ENCODE measurements at regions not wholly inside any gene's neighbourhood (a gene's known extent, or its start where the extent isn't known, plus 50 kb on each side); places are given as distances from the start of the nearest gene placed in this dataset.

DNA sequence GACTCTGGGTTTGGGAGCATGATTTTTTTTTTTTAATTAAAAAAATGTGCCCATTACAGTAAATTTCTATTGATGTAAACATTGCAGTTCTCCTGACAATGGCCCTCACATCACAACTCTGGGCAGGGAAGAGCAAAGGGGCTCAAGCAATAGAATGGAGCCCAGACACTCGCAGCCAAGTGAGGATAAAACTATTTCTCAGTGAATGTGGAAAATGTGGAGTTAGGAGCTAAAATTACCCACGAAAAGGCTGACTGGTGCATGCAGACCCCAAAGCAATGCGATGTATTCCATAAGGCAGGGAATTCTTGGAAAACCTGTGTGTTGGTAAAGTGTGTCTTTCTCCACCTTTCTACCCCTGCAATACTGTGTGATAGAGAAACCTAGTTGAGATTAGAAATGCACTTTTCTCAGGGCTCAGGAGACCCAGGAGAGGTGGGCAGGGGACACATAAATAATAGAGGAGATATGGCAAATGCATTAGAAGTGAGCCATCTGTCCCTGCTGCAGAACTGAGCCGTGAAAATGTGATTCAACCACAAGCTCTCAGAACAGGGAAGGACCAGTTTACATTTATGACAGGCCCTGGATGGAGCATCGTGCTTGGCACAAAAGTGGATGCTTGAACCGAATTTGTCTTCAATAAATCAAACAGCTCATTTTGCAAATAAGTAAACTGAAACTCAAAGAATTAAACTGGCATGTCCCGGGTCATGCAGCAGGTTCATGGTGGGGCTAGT lies 100.1 kb downstream of the MYCN start:
- Mint-ChIP-seq H3K4me1 (ENCODE audit: low read depth in 2 of 2) (no peaks in the 10 kb centered on the region), H3K27ac (no peak overlapping the region), H3K27me3 (no peaks in the 10 kb centered on the region), H3K36me3 (ENCODE audit: insufficient read depth) (no peaks in the 10 kb centered on the region), H3K4me3 (no peak overlapping the region), H3K9me3 (no peaks in the 10 kb centered on the region)
- ATAC-seq (replicated peaks) (no peak), DNase-seq (no peak)

DNA sequence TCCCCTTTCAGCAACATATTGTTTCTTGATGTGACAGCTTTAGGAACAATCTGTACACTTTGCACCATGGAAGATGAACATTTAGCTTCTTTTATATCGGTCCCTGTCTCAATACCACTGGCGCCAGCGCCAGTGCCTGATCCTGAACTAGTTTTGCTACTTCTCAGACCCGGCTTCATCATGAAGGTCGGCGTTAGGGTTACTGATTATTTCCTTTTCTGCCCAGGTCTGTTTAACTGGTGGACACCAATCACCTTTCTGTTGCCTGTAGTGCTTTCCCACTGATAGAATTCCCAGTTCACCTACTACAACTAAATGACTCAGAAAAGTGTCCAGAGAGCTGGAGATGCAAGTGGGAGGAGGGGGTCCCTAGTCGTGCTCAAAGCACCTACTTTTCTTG lies 99.5 kb downstream of the MYCN start:
- ATAC-seq (replicated peaks) (no peak), DNase-seq (no peak)
- Mint-ChIP-seq H3K27ac (no peak overlapping the region), H3K4me3 (no peak overlapping the region), H3K9me3 (peaks cover 0 to 5% of the 10 kb centered on the region in 2 donors), H3K27me3 (no peaks in the 10 kb centered on the region), H3K36me3 (ENCODE audit: insufficient read depth) (no peaks in the 10 kb centered on the region), H3K4me1 (ENCODE audit: low read depth in 2 of 2) (no peaks in the 10 kb centered on the region)

DNA sequence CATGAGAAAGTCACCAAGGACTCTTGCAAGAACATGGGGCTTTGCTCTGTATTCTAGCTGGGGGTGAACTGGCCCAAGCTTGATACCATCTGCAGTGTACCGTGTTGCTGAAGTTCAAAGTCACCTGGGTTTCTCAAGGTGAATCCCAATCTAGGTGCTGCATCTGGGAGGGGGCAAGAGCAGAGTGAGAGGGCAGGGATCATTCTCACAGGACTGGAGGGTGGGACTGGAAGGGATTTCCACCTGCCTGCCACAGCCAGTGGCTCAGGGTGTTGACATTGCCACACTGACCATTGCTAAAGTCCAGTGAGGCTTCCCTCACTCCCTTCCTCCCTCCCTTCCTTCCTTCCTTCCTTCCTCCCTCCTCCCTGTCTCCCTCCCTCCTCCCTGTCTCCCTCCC lies 98.7 kb downstream of the MYCN start:
- Mint-ChIP-seq H3K4me3 (no peak overlapping the region), H3K27me3 (no peaks in the 10 kb centered on the region), H3K36me3 (ENCODE audit: insufficient read depth) (no peaks in the 10 kb centered on the region), H3K9me3 (peaks cover 0 to 8% of the 10 kb centered on the region in 2 donors), H3K27ac (no peak overlapping the region), H3K4me1 (ENCODE audit: low read depth in 2 of 2) (no peaks in the 10 kb centered on the region)
- DNase-seq (no peak), ATAC-seq (replicated peaks) (no peak)

DNA sequence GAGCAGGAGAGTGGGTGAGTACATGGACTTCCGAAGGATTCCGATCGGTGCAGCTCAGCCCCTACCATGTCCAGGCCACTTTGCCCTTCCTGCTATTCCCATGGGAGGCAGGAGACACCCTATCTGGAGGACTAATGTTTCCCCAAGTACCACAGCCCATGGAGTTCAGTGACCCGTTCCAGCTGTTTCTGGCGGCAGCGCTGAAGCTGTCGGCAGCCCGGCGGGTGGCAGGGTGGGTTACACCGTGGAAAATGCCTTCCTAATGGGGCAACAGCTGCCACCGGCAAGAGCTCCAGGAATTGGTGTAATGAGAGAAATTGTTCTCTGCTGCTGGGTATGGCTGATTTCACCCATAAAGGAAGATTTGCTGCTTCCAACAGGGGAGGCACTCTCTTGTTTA lies 98.3 kb downstream of the MYCN start:
- Mint-ChIP-seq H3K27me3 (no peaks in the 10 kb centered on the region), H3K4me3 (no peak overlapping the region), H3K4me1 (ENCODE audit: low read depth in 2 of 2) (no peaks in the 10 kb centered on the region), H3K9me3 (peaks cover 0 to 8% of the 10 kb centered on the region in 2 donors), H3K36me3 (ENCODE audit: insufficient read depth) (no peaks in the 10 kb centered on the region), H3K27ac (no peak overlapping the region)
- ATAC-seq (replicated peaks) (no peak), DNase-seq (no peak)

DNA sequence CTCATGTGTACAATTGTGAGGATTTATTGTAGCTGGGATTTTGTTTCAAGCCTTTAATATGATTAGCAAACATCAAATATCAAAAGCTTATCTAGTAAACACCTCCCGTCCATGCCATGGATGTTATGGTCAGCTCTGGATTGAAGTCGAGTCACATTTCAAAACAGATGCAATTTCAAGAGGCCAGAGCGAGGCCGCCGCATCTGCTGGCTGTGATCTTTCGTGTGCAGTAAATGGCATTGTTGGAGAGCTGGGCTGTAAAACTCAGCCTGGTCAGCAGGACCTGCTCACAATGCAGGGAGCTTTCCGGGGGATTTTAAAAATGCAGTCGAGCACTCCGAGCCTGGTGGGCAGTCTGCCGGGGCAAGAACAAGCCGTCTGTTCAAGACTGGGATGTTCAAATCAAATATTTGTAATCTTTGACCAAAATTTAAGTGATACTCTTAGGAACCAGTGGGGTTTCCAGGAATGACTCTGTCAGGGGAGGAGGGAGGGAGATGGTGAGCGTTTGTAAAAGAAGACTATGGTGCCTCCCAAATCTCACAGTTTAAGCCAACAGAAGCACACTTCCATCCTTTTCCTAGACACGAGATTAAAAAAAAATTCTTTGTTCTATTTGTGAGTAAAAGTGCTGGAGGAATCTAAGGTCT lies 97.6 kb downstream of the MYCN start:
- no peak overlapping the region for H3K4me3 Mint-ChIP-seq
- DNase-seq = no peak
- H3K36me3 Mint-ChIP-seq (ENCODE audit: insufficient read depth) = no peaks in the 10 kb centered on the region
- H3K9me3 Mint-ChIP-seq = peaks cover 0 to 8% of the 10 kb centered on the region in 2 donors
- H3K27ac Mint-ChIP-seq = no peak overlapping the region
- H3K27me3 Mint-ChIP-seq = no peaks in the 10 kb centered on the region
- H3K4me1 Mint-ChIP-seq (ENCODE audit: low read depth in 2 of 2) = no peaks in the 10 kb centered on the region
- no peak for ATAC-seq (replicated peaks)

DNA sequence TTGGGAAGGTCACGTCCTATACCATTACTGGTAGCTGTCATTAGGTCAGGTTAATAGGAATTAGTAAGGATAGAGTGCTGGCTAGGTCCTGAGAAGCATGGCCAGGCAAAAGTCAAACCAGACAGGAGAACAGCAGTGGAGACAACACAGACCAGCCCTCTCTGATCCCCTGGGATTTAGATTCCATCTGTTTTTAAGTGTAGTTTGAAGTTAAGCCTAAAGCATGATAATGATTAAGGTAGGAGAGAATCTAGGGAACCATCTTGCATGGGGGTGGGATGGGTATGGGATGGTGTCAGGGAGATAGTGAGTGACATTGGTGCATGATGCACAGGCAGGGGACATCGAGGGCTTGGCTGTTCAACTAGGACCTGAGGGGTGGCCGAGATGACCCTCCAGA lies 96.6 kb downstream of the MYCN start:
- ATAC-seq (replicated peaks) (no peak), DNase-seq (no peak)
- Mint-ChIP-seq H3K36me3 (ENCODE audit: insufficient read depth) (no peaks in the 10 kb centered on the region), H3K27ac (no peak overlapping the region), H3K27me3 (no peaks in the 10 kb centered on the region), H3K9me3 (peaks cover 0 to 8% of the 10 kb centered on the region in 2 donors), H3K4me3 (no peak overlapping the region), H3K4me1 (ENCODE audit: low read depth in 2 of 2) (no peaks in the 10 kb centered on the region)

DNA sequence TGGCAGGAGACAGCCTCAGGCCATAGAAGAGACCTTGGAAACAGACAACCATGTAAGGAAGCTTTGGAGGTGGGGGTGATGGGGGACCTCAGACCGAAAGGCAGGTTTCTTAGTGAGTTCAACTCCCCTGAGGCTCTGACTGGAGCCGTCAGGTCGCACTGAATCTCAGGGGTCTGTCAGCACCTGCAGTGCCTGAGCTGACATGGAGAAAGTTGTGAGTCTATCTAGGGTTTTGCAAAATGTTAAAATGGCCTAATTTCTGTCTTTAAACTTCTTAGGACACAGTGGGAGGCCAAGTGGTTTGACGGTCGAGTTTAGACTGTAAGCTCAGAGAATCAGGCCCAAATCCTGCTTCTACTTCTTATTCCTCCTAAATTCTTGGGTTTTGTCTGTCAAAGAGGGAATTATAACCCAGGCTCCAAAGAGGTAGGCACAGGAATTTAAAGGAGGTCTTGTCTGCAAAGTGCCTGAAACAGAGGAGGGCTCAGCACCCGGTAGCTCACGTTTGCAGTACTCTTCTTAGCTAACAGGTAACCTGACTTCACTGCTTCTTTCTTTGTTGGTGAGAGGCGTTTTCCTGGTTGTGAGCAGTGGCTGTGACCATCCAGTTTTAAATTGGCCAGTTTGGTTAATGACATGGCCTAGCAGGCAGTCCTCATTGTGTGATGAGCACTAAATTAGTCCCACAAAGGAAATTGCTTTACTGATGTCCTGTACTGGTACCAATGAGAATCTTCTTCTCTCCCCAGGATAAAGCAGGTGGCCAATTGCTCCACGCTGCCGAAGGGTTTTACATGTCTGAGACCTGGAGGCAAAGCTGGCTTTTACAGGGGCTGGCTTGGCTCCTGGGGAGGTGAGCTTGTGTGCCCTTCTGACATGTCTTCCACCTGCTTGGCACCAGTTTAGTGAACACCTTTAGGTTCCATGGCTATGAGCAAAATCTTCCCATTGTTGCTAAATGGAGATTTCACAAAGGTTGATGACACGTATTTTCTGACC lies 95.7 kb downstream of the MYCN start:
- ATAC-seq (replicated peaks) (no peak), DNase-seq (no peak)
- H3K9me3 Mint-ChIP-seq = peaks cover 0 to 8% of the 10 kb centered on the region in 2 donors
- H3K4me3 Mint-ChIP-seq = no peak overlapping the region
- H3K27me3 Mint-ChIP-seq = no peaks in the 10 kb centered on the region
- no peak overlapping the region for H3K27ac Mint-ChIP-seq
- no peaks in the 10 kb centered on the region for H3K4me1 Mint-ChIP-seq (ENCODE audit: low read depth in 2 of 2)
- no peaks in the 10 kb centered on the region for H3K36me3 Mint-ChIP-seq (ENCODE audit: insufficient read depth)

DNA sequence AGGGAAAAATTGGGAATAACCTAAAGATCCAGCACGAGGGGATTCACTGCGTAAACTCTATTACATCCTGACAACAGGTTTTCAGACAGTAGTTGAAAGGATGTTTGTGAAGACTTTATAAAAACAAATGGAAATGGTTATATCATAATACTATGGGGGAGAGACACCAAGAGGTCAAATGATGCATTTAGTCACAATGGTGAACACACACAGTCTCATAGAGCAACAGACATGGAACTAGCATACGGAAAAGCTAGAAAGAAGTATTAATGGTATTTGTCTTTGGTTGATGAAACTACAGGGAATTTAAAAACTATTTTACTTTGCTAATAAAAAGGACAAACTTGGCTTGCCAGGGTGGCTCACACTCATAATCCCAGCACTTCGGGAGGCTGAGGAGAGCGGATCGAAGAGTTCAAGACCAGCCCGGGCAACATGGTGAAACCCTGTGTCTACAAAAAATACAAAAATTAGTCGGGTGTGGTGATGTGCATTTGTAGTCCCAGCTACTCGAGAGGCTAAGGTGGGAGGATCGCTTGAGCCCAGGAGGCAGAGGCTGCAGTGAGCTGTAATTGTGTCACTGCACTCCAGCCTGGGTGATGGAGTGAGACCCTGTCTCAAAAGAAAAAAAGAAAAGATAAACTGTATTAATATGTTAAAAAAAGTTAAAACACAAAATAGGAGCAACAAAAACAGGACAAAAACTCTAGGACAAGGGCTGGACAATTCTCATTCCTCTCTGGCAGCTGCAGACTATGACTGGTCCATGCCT lies 94.8 kb downstream of the MYCN start:
- Mint-ChIP-seq H3K4me1 (ENCODE audit: low read depth in 2 of 2) (no peaks in the 10 kb centered on the region), H3K27me3 (no peaks in the 10 kb centered on the region), H3K27ac (no peak overlapping the region), H3K36me3 (ENCODE audit: insufficient read depth) (no peaks in the 10 kb centered on the region), H3K4me3 (no peak overlapping the region), H3K9me3 (peaks cover 0 to 8% of the 10 kb centered on the region in 2 donors)
- no peak for DNase-seq
- no peak for ATAC-seq (replicated peaks)

DNA sequence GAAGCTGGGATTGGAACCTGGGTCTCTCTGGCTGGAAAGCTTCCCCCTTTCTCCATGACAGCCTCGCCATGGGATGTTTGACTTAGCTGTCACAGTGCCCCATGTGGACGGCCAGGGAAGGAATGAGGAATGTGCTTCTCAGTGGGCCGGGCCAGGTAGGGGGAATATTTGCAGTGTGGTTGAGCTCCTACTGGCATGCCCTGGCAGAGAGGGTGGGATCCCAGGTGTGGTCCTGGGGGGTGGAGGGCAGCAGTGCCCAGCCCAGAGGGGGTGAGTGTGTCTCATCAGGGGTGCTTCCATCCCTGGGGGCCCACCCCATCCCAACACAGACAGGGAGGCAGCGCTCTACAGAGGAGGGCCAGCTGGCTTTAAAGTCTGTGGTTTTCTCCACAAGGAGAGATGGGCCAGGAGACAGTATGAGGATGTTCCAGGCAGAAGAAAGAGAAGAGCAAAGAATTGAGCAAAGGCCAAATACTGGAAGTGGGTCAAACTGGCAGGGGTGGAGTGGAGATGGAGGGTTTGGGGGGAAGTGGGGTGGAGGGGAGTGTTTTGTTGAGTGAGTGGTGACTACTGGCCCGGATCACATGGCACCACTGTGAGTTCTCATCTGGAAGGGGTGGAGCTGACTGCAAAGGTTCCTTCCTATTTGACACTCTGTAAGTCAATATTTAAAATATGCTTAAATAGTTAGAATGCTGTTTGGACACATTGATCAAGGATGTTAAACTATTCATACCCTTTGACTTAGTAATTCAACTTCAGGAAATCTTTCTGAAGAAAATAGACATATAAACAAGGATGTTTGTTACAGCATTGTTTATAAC lies 94.0 kb downstream of the MYCN start:
- H3K27me3 Mint-ChIP-seq = no peaks in the 10 kb centered on the region
- H3K4me3 Mint-ChIP-seq = no peak overlapping the region
- ATAC-seq (replicated peaks) (no peak), DNase-seq (no peak)
- H3K9me3 Mint-ChIP-seq = peaks cover 0 to 8% of the 10 kb centered on the region in 2 donors
- H3K36me3 Mint-ChIP-seq (ENCODE audit: insufficient read depth) = no peaks in the 10 kb centered on the region
- no peaks in the 10 kb centered on the region for H3K4me1 Mint-ChIP-seq (ENCODE audit: low read depth in 2 of 2)
- H3K27ac Mint-ChIP-seq = no peak overlapping the region

DNA sequence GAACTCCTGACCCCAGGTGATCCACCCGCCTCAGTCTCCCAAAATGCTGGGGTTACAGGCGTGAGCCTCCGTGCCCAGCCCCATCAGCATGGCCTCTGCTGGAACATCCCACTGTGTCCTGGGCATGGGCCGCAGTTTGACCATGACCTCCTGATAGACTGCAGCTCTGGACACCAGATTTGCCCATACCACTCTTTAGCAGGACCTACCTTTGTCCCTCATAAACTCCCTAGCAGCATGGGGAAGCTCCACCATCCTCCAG lies 92.6 kb downstream of the MYCN start:
- DNase-seq = no peak
- ATAC-seq (replicated peaks) = no peak
- H3K27ac Mint-ChIP-seq = no peak overlapping the region
- H3K4me3 Mint-ChIP-seq = no peak overlapping the region
- peaks cover 0 to 8% of the 10 kb centered on the region in 2 donors for H3K9me3 Mint-ChIP-seq
- H3K4me1 Mint-ChIP-seq (ENCODE audit: low read depth in 2 of 2) = no peaks in the 10 kb centered on the region
- H3K36me3 Mint-ChIP-seq (ENCODE audit: insufficient read depth) = no peaks in the 10 kb centered on the region
- H3K27me3 Mint-ChIP-seq = no peaks in the 10 kb centered on the region

DNA sequence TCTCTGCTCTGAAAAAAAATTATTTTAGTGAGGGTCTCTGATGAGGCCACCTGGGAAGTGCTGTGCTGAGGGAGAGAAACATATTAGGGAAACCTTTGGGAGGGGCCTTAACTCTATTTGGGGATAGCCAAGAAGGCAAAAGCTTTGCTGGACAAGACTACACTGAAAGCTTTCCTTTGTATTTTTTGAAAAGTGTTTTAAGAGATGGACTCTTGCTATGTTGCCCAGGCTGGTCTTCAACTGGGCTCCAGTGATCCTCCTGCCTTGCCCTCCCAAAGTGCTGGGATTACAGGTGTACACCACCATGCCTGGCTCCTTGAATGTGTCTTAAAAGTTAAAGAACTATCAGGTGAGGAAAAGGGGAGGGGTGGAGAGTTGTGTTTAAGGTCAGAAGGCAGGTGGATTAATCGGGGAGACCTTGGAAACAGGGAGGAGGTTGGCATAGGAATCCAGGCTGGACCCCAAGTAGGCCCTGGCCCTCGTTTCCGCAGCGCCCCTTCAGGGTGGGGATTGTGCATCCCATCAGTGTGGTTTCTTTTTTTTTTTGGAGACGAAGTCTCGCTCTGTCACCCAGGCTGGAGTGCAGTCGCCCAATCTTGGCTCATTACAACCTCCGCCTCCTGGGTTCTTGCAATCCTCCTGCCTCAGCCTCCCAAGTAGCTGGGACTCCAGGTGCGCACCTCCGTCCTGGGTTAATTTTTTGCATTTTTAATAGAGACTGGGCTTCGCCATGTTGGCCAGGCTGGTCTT lies 92.1 kb downstream of the MYCN start:
- H3K9me3 Mint-ChIP-seq = peaks cover 0 to 8% of the 10 kb centered on the region in 2 donors
- H3K27me3 Mint-ChIP-seq = no peaks in the 10 kb centered on the region
- no peak for DNase-seq
- ATAC-seq (replicated peaks) = no peak
- no peak overlapping the region for H3K4me3 Mint-ChIP-seq
- H3K27ac Mint-ChIP-seq = no peak overlapping the region
- H3K36me3 Mint-ChIP-seq (ENCODE audit: insufficient read depth) = no peaks in the 10 kb centered on the region
- H3K4me1 Mint-ChIP-seq (ENCODE audit: low read depth in 2 of 2) = no peaks in the 10 kb centered on the region

DNA sequence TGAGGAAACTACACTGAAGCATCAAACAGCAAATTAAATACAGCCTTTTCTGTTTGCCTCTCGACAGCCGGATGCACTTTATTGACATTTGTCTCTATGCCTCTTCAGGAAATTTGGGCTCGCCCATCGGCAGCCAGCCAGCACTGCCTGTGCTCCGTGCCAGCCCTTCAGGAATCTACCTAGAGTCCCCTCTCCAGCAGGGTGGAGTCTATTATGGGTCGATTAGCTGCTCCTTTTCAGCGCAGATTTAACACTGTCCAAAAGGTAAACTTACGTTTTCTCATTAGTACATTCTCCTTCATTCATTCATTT lies 91.5 kb downstream of the MYCN start:
- no peak for DNase-seq
- no peaks in the 10 kb centered on the region for H3K27me3 Mint-ChIP-seq
- H3K4me1 Mint-ChIP-seq (ENCODE audit: low read depth in 2 of 2) = no peaks in the 10 kb centered on the region
- peaks cover 0 to 8% of the 10 kb centered on the region in 2 donors for H3K9me3 Mint-ChIP-seq
- H3K27ac Mint-ChIP-seq = no peak overlapping the region
- ATAC-seq (replicated peaks) = no peak
- no peaks in the 10 kb centered on the region for H3K36me3 Mint-ChIP-seq (ENCODE audit: insufficient read depth)
- H3K4me3 Mint-ChIP-seq = no peak overlapping the region

Measured in effector memory CD8-positive, alpha-beta T cell (primary cell).